HuH-7.5 (cell line): ENCODE measurements at regions not wholly inside any gene's neighbourhood (a gene's known extent, or its start where the extent isn't known, plus 50 kb on each side); places are given as distances from the start of the nearest gene placed in this dataset.
"Not testable (repeated sequence)": the region's sequence is repeated elsewhere in the genome, so short reads cannot be mapped to it uniquely, and the experiment has no call there.

Experiments
- DNase-seq: peaks from one replicate; pipeline ENCODE4 v3.0.0; 2011; ENCODE audit warnings: low spot score

- DNase-seq, result no peak
Observed at GRCh38 chr1:229133811-229134210, 137.1 kb upstream of the RAB4A start.

GRCh38 chr1:229134381-229135217 lies 136.3 kb upstream of the RAB4A start:
- not testable (repeated sequence) for DNase-seq

- DNase-seq, result no peak
Observed at GRCh38 chr1:229135773-229136172, 135.1 kb upstream of the RAB4A start.

- no peak for DNase-seq
Observed at GRCh38 chr1:229136822-229137221, 134.1 kb upstream of the RAB4A start.

GRCh38 chr1:229137271-229137670 lies 133.6 kb upstream of the RAB4A start:
- no peak for DNase-seq

- no peak for DNase-seq
Observed at GRCh38 chr1:229138058-229138457, 132.9 kb upstream of the RAB4A start.

GRCh38 chr1:229139331-229140118 lies 131.4 kb upstream of the RAB4A start:
- DNase-seq, result no peak

- no peak for DNase-seq
Observed at GRCh38 chr1:229140119-229140396, 130.9 kb upstream of the RAB4A start.

- no peak for DNase-seq
Observed at GRCh38 chr1:229141271-229141670, 129.6 kb upstream of the RAB4A start.

- no peak for DNase-seq
Observed at GRCh38 chr1:229141689-229142377, 129.1 kb upstream of the RAB4A start.

GRCh38 chr1:229142471-229142870 lies 128.4 kb upstream of the RAB4A start:
- DNase-seq, result no peak

- DNase-seq, result no peak
Observed at GRCh38 chr1:229146647-229147046, 124.3 kb upstream of the RAB4A start.

GRCh38 chr1:229147072-229147471 lies 123.8 kb upstream of the RAB4A start:
- DNase-seq, result no peak

GRCh38 chr1:229148041-229148671 lies 122.8 kb upstream of the RAB4A start:
- DNase-seq, result peak; percentile 63

- DNase-seq, result no peak
Observed at GRCh38 chr1:229148743-229149142, 122.2 kb upstream of the RAB4A start.

GRCh38 chr1:229149435-229149834 lies 121.5 kb upstream of the RAB4A start:
- DNase-seq, result no peak

GRCh38 chr1:229150518-229150917 lies 120.4 kb upstream of the RAB4A start:
- DNase-seq, result no peak

- DNase-seq, result not testable (repeated sequence)
Observed at GRCh38 chr1:229151412-229151811, 119.5 kb upstream of the RAB4A start.

- no peak for DNase-seq
Observed at GRCh38 chr1:229152311-229152710, 118.6 kb upstream of the RAB4A start.

- DNase-seq, result no peak
Observed at GRCh38 chr1:229153955-229154548, 116.9 kb upstream of the RAB4A start.

- DNase-seq, result no peak
Observed at GRCh38 chr1:229154811-229155210, 116.1 kb upstream of the RAB4A start.

GRCh38 chr1:229155472-229155871 lies 115.4 kb upstream of the RAB4A start:
- DNase-seq, result no peak
